ENCODE measurements at regions not wholly inside any gene's neighbourhood (a gene's known extent, or its start where the extent isn't known, plus 50 kb on each side); places are given as distances from the start of the nearest gene placed in this dataset.
A peak's percentile ranks its signal among the peaks of the same experiment; 100 is the strongest.

GRCh38 chr4:11732155-11732554 lies 303.5 kb upstream of the HS3ST1 start:
- no peaks in the 10 kb centered on the region for H3K9me2 ChIP-seq (ENCODE audit: insufficient read depth)
- no peak overlapping the region for H3K4me2 ChIP-seq (ENCODE audit: low read length)
- H3K27ac ChIP-seq (ENCODE audit: low read depth, low read length): no peak overlapping the region
- H3K4me3 ChIP-seq (replicated peaks in 1 of 2; ENCODE audit: low read depth in 1 of 2, low read length in 2 of 2): no peak overlapping the region
- POLR2A ChIA-PET: interaction anchor here (0.6 kb wide), 1 partner anchor 197 kb away, joined by 3 read pairs; no protein-coding TSS in a partner anchor
- H4K20me1 ChIP-seq (ENCODE audit: insufficient read depth): no peaks in the 10 kb centered on the region
- RAD21 ChIA-PET (ENCODE audit: low non-redundant PET in 1 of 2, low total read pairs in 2 of 2, uncharacterized antibody in 2 of 2, unreplicated experiment in 2 of 2): no interaction called here
- DNase-seq (ENCODE audit: low read depth, low spot score) (no peak), ATAC-seq (no peak)
- H3K9ac ChIP-seq (ENCODE audit: low read length): no peak overlapping the region
- TF ChIP-seq CTCF (IDR thresholded peaks at IDR 0.05 in 2 of 3, conservative IDR thresholded peaks at IDR 0.05 in 1 of 3; ENCODE audit: borderline replicate concordance in 1 of 3, insufficient read depth in 1 of 3, low read depth in 2 of 3, low read length in 2 of 3) (no peak), MAX (IDR thresholded peaks at IDR 0.05) (no peak), EGR1 (IDR thresholded peaks at IDR 0.05; ENCODE audit: low read depth) (no peak), SIN3A (IDR thresholded peaks at IDR 0.05; ENCODE audit: low read depth) (no peak), TCF7L2 (IDR thresholded peaks at IDR 0.05; ENCODE audit: borderline replicate concordance, extremely low read depth, insufficient read depth, insufficient read length) (no peak), FOSL1 (IDR thresholded peaks at IDR 0.05; ENCODE audit: low read depth) (0 out of 2 replicates have a peak, but pooled peaks have one; percentile 25), JUND (IDR thresholded peaks at IDR 0.05) (no peak), ZFX (IDR thresholded peaks at IDR 0.05) (no peak), ELF1 (IDR thresholded peaks at IDR 0.05; ENCODE audit: borderline replicate concordance, low read depth) (no peak), CBX3 (IDR thresholded peaks at IDR 0.05; ENCODE audit: low read depth) (peak; percentile 71), CEBPB (IDR thresholded peaks at IDR 0.05; ENCODE audit: low read depth) (peak; percentile 37; the same call in 1 of the 2 replicates), ZBTB33 (IDR thresholded peaks at IDR 0.05; ENCODE audit: extremely low read depth, insufficient replicate concordance, low read length) (no peak), EZH2phosphoT487 (IDR thresholded peaks at IDR 0.05; ENCODE audit: borderline replicate concordance) (no peak), REST (IDR thresholded peaks at IDR 0.05; ENCODE audit: low read depth) (no peak), RAD21 (IDR thresholded peaks at IDR 0.05; ENCODE audit: low read depth) (no peak), SRF (IDR thresholded peaks at IDR 0.05; ENCODE audit: low read depth) (no peak), POLR2AphosphoS5 (IDR thresholded peaks at IDR 0.05; ENCODE audit: low read depth, low read length) (no peak), POLR2A (IDR thresholded peaks at IDR 0.05; ENCODE audit: borderline replicate concordance, extremely low read depth, insufficient read depth, insufficient read length) (no peak), EZH2 (IDR thresholded peaks at IDR 0.05) (no peak), ATF3 (IDR thresholded peaks at IDR 0.05) (no peak)
- peaks cover 3 to 27% of the 10 kb centered on the region in 2 experiments; a peak in 3 of 4 replicates for H3K4me1 ChIP-seq (ENCODE audit: control insufficient read depth in 1 of 2, insufficient read depth in 2 of 2, low read length in 2 of 2)
- CTCF ChIA-PET: interaction anchor here (0.9 kb wide), 1 partner anchor 901 kb away, joined by 4 read pairs; no protein-coding TSS in a partner anchor
- H2AFZ ChIP-seq (ENCODE audit: low read depth, low read length, poor library complexity, severe bottlenecking): no peak overlapping the region
- no peaks in the 10 kb centered on the region for H3K9me3 ChIP-seq (ENCODE audit: control insufficient read depth in 1 of 2, insufficient read depth in 1 of 2, low read depth in 1 of 2, low read length in 2 of 2)
- BruUV-seq (replicated peaks): no TSS peak
- no peaks in the 10 kb centered on the region for H3K36me3 ChIP-seq (ENCODE audit: control insufficient read depth in 1 of 2, insufficient read depth in 2 of 2, low read length in 2 of 2)
- intact Hi-C loops (cut with micrococcal nuclease): no loop called here
- no peaks in the 10 kb centered on the region for H3K79me2 ChIP-seq (ENCODE audit: insufficient read depth, low read length)
- H3K27me3 ChIP-seq (ENCODE audit: insufficient read depth, low read length): no peaks in the 10 kb centered on the region
